AG10803 (cell line): ENCODE measurements at regions not wholly inside any gene's neighbourhood (a gene's known extent, or its start where the extent isn't known, plus 50 kb on each side); places are given as distances from the start of the nearest gene placed in this dataset.

Experiments used
- DNase-seq: peaks from one replicate; pipeline ENCODE4 v3.0.0; 2010; ENCODE audit warnings: low read depth
- H3K4me3 ChIP-seq: 2 replicates; pipeline ENCODE4 v1.5.1; 2011; ENCODE audit warnings: mild to moderate bottlenecking, low read length, control low read depth
- CTCF ChIP-seq: conservative IDR thresholded peaks from 2 replicates; pipeline ENCODE4 v1.5.1; 2011; ENCODE audit warnings: mild to moderate bottlenecking, low read length, control low read depth, inconsistent platforms

GRCh38 chr7:136370137-136370536 is 393.0 kb upstream of the MTPN start:
- no peak for TF ChIP-seq CTCF
- H3K4me3 ChIP-seq, result no peak overlapping the region
- DNase-seq, result no peak

GRCh38 chr7:136369225-136369624 is 392.1 kb upstream of the MTPN start:
- DNase-seq, result no peak
- TF ChIP-seq CTCF, result no peak

GRCh38 chr7:136359333-136359903 is 382.3 kb upstream of the MTPN start:
- no peak for DNase-seq
- no peak for TF ChIP-seq CTCF
- H3K4me3 ChIP-seq, result no peak overlapping the region

More at GRCh38 chr7:136369225-136369624, 392.1 kb upstream of the MTPN start:
- H3K4me3 ChIP-seq, result no peak overlapping the region

GRCh38 chr7:136353287-136353686 is 376.1 kb upstream of the MTPN start:
- DNase-seq, result no peak
- H3K4me3 ChIP-seq, result no peak overlapping the region
- no peak for TF ChIP-seq CTCF

GRCh38 chr7:136348542-136349192 is 371.5 kb upstream of the MTPN start:
- no peak overlapping the region for H3K4me3 ChIP-seq
- DNase-seq, result no peak
- no peak for TF ChIP-seq CTCF

- no peak for TF ChIP-seq CTCF
- DNase-seq, result no peak
- no peak overlapping the region for H3K4me3 ChIP-seq
Observed at GRCh38 chr7:136348142-136348541, 371.0 kb upstream of the MTPN start.

GRCh38 chr7:136347488-136347887 is 370.3 kb upstream of the MTPN start:
- no peak for DNase-seq

More at GRCh38 chr7:136347488-136347887, 370.3 kb upstream of the MTPN start:
- TF ChIP-seq CTCF, result no peak
- H3K4me3 ChIP-seq, result no peak overlapping the region
